Jurkat, Clone E6-1 (cell line): ENCODE measurements at regions not wholly inside any gene's neighbourhood (a gene's known extent, or its start where the extent isn't known, plus 50 kb on each side); places are given as distances from the start of the nearest gene placed in this dataset.

Experiments used
- DNase-seq: peaks from one replicate; pipeline ENCODE4 v3.0.0-alpha.2; 2011; ENCODE audit warnings: low read depth, low spot score
- H3K4me3 ChIP-seq: 2 replicates; pipeline ENCODE4 v1.5.1; 2011; ENCODE audit warnings: mild to moderate bottlenecking, low read length, control low read depth, moderate library complexity

DNA sequence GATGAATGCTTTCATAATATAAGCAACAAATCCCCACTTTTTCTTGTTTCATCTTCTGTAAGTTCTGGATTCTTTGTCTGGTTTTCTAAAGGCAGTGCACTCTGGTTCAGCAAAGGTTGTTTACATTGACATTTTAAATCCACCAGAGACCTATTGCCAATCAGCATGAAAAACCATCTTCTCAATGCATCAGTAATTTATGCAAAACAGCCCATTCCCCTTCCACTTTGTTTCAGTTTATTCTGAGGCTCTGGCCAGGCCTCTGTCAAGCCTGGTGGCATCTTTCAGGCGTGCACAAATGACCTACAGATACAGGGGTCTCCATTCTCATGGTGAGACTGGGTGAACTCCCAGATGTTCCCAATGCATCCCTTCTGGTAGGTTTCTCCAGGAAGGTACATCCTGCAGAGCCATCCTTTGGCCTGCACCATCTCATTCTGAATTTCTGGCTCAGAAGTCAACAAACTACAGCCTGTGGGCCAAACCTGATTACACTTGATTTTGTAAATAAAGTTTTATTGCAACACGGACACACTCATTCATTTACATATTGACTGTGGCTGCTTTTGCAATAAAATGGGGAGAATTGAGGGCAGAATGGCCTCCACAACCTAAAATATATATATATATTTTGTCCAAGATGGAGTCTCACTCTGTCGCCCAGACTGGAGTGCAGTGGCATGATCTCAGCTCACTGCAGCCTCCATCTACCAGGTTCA lies 405.4 kb downstream of the PREX1 start:
- no peak for DNase-seq
- no peak overlapping the region for H3K4me3 ChIP-seq

DNA sequence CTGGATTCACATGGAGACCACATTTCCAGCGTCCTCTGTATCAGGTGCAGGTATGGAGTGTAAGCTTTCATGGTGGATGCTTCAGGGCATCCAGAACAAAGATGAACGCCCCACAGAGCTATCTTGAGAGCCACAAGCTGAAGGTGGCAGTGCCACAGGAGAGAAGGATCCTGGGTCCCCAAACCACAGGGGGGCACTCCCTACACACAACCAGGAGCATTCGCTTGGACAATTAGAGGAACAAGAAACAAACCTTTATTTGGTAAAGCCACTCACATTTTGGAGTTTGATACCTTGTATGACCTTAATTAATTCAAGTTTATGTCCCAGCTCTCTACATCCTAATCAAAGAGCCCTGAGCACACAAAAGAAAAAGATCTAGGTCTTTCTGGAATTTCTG lies 406.3 kb downstream of the PREX1 start:
- DNase-seq: no peak
- H3K4me3 ChIP-seq: no peak overlapping the region

DNA sequence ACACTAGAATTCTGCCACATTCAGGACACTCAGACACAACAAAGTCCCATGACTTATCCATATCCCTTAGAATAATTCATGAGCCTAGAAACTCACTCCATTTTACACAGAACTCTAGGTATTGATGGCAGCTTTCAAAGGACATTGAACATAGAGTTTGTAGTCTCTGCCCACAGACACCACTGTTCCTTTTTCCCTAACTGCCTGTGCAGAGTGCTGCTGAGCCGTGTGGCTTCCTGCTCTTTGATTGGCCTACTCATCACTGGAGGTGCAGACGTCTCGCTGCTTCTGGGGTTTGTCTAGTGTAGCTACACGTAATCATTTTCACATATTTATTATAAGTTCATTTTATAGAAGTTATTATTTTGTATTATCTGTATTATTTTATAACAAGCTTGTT lies 407.6 kb downstream of the PREX1 start:
- H3K4me3 ChIP-seq: no peak overlapping the region
- DNase-seq: peak; percentile 63

DNA sequence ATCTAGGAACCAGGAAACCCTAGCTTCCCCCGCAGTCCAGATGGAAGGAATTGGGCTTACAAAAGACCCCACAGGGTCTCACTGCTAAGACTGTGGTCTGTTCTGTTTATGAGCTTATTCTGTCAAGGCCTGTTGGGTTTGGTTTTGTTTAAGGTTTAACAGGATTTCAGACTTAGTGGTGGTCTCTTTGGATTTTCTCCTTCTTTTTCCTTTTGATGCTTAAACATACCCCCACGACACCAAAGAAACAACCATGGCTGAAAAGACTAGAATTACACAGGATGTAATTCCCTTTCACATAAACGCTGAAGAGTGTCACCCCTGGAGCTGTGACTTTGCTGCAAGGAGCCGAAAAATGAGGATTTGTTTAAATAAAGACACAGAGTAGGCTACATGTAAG lies 408.6 kb downstream of the PREX1 start:
- DNase-seq: no peak
- no peak overlapping the region for H3K4me3 ChIP-seq

DNA sequence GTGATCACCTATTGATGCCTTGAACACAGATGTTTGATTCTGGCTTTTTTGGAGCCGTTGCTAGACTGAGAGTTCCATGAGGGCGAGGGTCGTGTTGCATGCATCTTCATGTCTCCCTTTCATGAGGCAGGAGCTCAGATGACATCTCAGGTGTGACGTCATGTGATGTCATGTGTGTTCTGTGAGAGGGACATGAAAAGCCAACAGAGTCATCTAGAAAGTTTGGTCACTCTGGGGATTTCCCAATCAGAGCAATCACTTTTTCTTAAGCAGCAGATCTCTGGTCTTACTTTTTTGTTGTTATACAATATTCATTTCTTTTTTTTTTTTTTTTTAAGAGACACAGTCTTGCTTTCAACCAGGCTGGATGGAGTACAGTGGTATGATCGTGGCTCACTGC lies 411.8 kb downstream of the PREX1 start:
- H3K4me3 ChIP-seq: no peak overlapping the region
- DNase-seq: no peak

DNA sequence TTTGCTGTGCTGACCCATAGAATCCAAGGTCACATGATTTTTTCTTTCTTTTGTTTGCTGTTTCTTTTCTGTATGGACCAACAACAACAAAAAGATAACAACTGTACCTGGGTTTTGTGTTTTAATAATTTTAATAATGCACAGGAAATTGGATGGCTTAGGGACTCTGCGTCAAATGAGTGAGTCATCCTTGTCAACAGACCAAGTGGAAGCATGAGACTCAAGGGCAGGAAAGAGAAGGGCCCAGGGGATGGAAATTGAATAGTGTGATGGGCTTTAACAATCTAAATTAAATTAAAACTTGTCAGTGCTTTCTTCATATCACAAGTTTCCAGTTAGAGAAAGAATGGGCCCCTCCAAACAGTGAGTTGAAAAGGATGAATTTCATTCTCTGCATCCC lies 413.0 kb downstream of the PREX1 start:
- H3K4me3 ChIP-seq: no peak overlapping the region
- no peak for DNase-seq

DNA sequence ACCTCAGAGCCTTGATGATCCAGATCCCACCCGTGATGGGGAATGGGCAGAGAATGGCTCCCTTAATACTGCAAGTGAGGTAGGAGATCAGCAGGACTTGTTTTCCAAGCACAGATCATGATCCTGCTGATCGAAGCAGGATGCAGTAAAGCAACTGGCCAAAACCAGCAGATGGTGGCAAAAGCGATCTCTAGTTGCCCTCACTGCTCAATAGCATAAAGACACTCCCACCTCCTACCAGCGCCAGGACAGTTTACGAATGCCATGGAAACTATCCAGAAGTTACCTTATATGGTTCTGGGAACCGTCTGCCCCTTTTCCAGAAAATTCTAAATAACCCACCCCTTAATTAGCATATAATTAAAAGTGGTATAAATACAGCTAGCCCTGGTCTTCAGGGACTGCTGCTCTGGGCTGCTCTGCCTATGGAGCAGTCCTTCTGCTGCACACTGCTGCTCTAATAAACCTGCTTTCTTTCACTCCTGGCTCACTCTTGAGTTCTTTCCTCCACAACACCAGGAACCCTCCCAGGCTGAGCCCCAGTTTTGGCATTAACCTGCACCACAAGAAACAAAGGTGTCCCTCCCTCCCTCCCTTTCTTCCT lies 415.8 kb downstream of the PREX1 start:
- no peak for DNase-seq
- H3K4me3 ChIP-seq: no peak overlapping the region

DNA sequence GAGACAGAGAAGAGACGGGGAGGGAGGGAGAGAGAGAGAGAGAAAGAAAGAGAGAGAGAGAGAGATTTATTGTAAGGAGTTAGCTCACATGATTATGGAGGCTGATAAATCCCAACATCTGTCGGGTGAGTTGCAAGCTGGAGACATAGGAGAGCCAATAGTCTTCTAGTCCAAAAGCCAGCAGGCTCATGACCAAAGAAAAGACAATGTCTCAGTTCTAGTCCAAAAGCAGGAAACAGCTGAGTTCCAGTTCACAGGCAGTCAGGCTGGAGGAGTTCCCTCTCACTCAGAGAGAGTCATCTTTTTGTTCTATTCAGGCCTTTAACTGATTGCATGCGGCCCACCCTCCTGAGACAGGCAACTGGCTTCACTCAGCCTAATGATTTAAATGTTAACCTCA lies 416.6 kb downstream of the PREX1 start:
- H3K4me3 ChIP-seq: no peak overlapping the region
- DNase-seq: no peak

DNA sequence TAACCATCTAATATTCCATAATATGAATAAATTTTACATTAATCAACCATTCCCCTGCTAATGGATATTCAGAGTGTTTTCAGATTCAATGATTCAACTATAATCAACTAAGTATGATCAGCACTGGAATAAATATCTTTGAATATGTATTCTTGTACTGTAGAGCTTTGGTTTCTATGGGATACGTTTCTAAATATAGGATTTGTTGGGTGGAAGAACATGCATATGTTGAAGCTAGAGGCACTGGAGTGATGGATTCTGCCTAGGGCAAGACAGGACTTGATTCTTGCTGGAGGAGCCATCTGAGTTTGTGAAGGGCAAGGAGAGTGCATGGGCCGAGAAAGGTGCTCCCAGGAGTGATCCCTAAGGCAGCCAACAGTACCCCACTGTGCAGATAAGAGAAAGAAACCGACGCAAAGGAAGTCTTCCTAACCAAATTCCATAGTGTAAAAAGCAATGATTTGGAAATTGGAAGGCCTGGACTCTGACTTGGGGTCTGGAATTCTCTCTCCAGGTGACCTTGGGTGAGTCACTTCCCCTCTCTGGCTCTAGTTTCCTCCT lies 418.7 kb downstream of the PREX1 start:
- H3K4me3 ChIP-seq: no peak overlapping the region
- DNase-seq: no peak

DNA sequence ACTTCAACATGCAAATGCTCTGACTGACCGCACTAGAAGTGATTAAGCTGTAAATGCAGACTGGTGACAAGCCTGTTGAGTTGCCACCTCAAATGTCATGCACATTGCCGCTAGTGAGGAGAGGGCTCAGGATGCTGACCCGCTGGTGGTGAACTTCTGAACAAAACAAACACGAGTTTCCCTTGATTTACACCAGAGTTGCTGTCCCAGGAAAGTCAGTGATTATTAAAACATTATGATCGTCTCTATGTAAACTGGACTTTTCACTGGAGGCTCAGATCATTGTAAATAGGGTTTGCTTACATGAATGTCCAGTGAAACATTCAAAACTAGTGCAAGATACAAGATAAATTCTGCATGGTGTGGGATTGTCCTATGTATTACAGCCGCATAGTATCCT lies 420.1 kb downstream of the PREX1 start:
- no peak overlapping the region for H3K4me3 ChIP-seq
- DNase-seq: no peak

DNA sequence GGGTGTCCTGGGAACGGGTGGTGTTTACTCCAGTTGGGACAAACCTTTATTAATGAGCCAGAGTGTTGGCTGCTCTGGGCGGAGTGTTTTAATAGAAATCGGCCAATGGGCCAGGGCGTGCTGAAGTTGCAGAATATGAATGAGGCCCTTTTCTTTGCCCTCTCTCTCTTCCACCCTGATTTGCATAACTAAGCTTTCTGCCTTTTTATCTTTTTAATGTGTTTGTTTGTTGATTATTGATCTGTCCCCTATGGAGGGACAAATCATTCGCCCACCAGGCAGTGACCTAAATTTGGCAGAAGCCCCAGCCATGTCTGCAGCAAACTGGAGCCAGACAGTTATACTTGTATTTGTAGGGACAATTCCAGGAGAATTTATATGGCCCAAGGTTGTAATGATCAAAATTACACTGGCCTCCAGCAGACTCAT lies 420.9 kb downstream of the PREX1 start:
- no peak overlapping the region for H3K4me3 ChIP-seq
- DNase-seq: no peak

DNA sequence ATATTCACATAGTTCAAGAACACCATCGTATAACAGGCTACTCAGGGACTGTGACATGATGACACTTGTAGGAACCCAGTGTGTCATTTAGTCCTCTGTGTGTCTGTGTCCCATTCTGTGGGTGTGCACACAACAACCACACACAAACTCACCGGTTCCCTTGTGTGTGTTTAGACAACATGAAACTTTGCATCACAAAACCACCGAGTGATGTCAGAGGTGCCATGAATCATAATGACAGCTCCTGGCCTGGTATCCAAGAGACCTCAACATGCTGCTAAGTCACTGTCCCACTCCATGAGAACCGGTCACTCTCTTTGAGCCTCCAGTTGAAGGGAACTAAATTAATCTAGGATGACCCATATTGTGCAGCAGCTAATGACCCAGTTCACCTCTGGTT lies 421.3 kb downstream of the PREX1 start:
- no peak for DNase-seq

DNA sequence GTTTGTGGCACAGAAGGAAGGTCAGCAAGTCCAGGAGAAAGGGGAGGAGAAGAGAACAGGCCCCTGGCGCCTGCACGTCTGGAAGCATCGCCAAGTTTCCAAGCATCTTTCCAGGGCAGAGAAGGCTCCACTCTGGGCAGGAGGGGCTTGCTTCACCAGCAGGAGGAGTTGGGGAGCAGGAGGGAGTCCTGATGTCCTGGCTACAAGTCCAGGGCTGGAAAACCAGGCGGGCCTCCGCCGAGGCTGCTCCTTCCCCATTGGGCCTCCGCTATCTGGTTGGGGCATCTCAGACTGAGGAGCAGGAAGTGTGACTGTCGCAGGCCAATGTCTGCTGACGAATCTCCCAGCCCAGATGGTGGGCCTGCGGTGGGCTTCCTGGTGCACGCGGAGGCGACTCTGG lies 421.9 kb downstream of the PREX1 start:
- DNase-seq: no peak
- no peak overlapping the region for H3K4me3 ChIP-seq

More for the DNA sequence above, 421.3 kb downstream of the PREX1 start:
- H3K4me3 ChIP-seq: no peak overlapping the region

DNA sequence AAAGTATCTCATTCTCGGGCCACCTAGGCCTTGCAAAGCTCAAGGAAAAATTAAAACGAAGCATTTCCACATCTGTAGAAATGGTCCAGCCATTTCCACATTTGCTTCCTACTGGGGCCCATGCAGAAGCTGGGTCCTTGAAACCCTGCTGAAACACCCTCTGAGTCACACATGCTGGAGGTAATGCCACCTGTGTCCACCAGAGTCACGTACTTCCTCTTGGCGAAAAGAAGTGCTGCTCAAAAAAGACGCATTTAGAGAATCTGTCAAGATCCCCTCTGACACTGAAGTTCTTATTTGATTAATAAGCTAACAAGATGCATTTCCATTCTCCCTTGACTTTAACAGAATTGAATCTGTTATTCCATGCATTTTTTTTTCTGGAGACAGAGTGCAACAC lies 423.2 kb downstream of the PREX1 start:
- DNase-seq: peak; percentile 25
- H3K4me3 ChIP-seq: no peak overlapping the region

DNA sequence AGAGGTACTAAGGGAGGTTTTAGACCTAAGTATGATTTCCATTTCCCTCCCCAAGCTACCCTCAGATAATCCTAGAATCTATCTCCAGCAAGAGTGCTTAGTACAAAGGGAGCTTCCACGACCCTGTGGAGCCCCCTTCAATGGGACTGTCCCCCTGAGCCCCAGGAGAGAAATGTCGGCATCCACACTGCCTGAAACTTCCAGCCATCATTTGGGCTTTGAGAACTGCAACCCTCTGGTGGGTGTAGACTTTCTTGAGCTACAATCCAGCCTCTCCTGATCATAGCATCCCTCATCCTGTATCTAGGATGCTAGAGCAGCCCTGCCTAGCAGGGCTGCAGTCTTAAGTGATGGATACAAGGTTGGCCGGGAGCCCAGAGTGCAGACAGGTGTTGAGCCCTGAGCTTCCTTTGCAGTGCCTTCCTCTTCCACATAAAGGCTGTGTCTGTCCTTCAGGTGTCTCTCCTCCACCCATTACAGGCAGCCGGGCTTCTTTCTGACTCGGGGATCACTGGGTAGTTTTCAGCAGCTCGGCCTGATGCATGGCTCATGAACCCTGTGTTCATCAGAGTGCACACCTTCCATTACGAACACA lies 424.5 kb downstream of the PREX1 start:
- DNase-seq: no peak
- H3K4me3 ChIP-seq: no peak overlapping the region

DNA sequence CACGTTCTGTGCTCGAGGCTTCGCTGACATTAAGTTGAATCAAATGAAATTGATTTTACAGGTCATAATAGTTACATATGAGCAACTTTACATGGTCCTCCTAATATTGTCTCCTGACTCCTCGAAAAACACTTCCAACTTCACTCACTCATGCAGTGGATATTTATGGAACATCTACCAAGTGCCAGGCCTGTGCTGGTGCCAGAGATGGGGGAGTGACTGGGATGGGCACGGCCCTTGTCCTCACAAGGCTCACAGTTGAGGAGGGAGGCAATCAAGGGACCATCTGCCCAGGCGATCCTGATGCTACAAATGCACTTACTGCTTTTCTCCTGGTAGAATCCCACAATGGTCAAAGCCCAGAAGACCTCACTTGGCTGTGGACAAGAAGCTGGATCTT lies 426.4 kb downstream of the PREX1 start:
- DNase-seq: no peak
- no peak overlapping the region for H3K4me3 ChIP-seq

DNA sequence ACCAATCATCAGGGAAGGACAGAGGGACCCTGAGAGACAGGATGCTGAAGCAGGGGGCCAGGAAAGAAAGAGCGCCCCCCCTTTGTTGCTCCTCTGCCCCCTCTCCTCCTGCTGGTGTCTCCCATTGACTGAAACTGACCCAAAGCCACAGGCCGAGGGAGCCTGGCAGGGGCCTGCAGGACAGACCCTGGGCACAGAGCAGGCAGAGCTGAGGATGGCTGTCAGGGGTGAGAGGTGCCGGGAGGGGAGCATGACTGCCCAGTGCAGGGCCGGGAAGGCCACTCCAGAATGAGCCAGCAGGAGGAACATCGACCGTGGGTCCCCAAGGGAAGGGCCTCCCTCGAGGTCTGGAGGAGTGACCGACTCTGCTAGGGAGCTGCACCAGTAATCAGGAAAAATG lies 427.8 kb downstream of the PREX1 start:
- H3K4me3 ChIP-seq: no peak overlapping the region
- no peak for DNase-seq

DNA sequence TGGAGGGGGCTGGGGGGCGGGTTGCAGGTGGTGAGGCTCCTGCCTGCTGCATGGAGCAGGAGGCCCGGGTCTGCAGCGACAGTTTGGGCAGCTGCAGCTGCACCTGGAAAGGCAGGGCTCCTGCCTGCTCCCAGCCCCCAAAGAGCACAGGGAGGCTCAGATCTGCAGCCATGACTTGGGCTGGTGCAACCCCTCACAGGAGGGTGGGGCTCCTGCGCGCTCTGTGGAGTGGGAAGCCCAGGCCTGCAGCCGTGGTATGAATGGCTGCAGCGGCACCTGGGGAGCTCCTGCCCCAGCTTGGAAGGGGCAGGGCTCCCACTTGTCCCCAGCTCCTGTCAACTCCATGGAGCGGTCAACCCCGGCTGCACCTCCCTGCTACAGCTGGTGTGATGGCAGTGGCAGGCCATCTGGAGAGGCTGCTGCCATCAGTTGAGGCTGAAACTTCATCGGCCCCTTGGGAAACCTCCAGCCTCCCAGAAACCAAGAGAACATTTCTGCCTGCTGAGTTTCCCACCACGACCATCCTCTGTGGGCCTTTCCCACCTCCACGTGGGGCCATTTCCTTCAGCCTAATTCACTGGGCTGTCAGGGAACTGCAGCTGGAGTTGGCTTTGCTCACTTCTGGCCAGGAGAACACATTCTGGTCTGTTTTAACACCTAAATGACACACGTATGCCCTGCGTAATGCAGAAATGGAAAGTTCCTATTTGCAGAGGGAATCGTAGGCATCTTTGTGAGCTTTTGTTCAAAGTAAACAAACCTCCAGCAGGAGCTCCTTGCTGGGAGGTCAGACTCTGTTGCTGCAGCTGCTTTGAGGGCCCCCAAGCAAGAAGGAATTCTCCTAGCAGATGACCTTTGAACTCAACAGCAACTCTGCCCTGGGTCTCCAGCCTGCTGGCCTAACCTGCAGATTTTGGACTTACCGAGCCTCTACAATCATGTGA lies 429.0 kb downstream of the PREX1 start:
- H3K4me3 ChIP-seq: no peak overlapping the region
- no peak for DNase-seq
